Neuron (in vitro differentiated cells): ENCODE measurements at regions not wholly inside any gene's neighbourhood (a gene's known extent, or its start where the extent isn't known, plus 50 kb on each side); places are given as distances from the start of the nearest gene placed in this dataset.

Experiments used
- H2AFZ ChIP-seq: one replicate; pipeline ENCODE4 v1.6.1; 2013; ENCODE audit warnings: low read depth, mild to moderate bottlenecking, inconsistent platforms, low read length, moderate library complexity
- H3K27me3 ChIP-seq: one replicate; pipeline ENCODE4 v1.6.1; 2013; ENCODE audit warnings: low read length; ENCODE audit not compliant: insufficient read depth
- H3K36me3 ChIP-seq: one replicate; pipeline ENCODE4 v1.6.1; 2013; ENCODE audit warnings: low read length; ENCODE audit not compliant: insufficient read depth
- H3K4me1 ChIP-seq: one replicate; pipeline ENCODE4 v1.6.1; 2013; ENCODE audit warnings: low read length; ENCODE audit not compliant: insufficient read depth
- H3K4me3 ChIP-seq: 2 replicates; pipeline ENCODE4 v1.5.1; 2013; ENCODE audit warnings: mild to moderate bottlenecking, low read length, moderate library complexity
- H3K9me3 ChIP-seq: one replicate; pipeline ENCODE4 v1.6.1; 2013; ENCODE audit warnings: low read length

- H3K36me3 ChIP-seq = no peaks in the 10 kb centered on the region
- H2AFZ ChIP-seq = no peak overlapping the region
- no peak overlapping the region for H3K4me3 ChIP-seq
- no peaks in the 10 kb centered on the region for H3K27me3 ChIP-seq
- H3K4me1 ChIP-seq = no peaks in the 10 kb centered on the region
- no peaks in the 10 kb centered on the region for H3K9me3 ChIP-seq
Measured at GRCh38 chr3:180516368-180516767, 85.6 kb upstream of the TTC14 start.

DNA sequence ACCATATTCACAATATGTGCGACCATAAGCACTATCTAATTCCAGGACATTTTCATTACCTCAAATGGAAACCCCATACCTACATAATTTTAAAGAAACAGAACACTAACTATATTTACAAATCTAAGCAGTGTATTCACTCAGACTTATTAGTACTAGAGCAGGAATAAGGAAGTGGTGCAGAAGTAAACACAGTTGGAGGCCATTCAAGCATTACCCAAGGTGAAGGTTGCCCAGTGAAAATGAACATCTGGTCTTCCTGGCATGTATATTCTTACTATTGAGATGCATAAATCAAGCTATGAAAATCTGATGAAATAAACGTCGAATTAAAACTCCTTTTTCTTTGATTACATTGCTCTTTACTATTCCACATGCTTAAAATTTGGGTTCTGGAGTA lies 78.9 kb upstream of the TTC14 start:
- Histone ChIP-seq H3K9me3 (no peaks in the 10 kb centered on the region), H2AFZ (no peak overlapping the region), H3K36me3 (no peaks in the 10 kb centered on the region), H3K4me3 (no peak overlapping the region), H3K4me1 (no peaks in the 10 kb centered on the region), H3K27me3 (no peaks in the 10 kb centered on the region)

DNA sequence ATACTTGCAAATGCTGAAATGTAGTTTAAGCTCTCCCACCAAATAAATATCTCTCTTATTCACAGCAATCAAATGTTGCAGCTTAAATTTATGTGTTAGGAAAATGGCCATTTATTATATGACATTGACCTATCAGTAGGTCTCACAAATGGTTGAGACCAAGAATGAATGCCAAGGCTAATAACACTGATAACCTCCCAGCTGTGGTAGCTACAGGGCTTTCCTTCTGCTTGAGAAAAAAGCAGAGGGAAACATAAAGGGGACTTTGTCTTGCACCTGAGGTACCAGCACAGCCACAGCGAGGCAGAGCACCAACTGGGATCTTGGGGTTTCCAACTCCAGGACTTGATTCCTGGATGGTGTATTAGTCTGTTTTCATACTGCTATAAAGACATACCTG lies 73.1 kb upstream of the TTC14 start:
- Histone ChIP-seq H2AFZ (no peak overlapping the region), H3K36me3 (no peaks in the 10 kb centered on the region), H3K27me3 (no peaks in the 10 kb centered on the region), H3K4me1 (no peaks in the 10 kb centered on the region), H3K9me3 (no peaks in the 10 kb centered on the region), H3K4me3 (no peak overlapping the region)

DNA sequence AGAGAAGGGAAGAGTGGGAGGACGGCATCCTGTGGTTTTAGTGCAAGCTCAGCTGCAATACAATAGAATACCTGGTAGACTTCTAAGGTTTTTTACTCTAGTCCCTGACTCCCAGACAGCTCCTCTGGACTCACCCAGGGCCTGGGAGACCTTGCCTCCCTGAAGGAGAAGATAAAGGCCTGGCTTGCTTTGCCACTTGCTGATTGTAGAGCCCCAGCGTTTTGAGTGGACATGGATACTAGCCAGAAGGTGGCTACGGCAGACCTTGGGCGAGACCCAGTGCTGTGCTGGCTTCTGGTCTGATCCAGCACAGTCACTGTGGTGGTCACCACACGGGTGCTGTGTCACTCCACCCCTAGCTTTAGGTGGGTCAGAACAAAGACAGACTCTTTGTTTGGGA lies 72.2 kb upstream of the TTC14 start:
- no peaks in the 10 kb centered on the region for H3K27me3 ChIP-seq
- no peaks in the 10 kb centered on the region for H3K4me1 ChIP-seq
- H3K36me3 ChIP-seq = no peaks in the 10 kb centered on the region
- no peak overlapping the region for H2AFZ ChIP-seq
- H3K4me3 ChIP-seq = no peak overlapping the region
- H3K9me3 ChIP-seq = no peaks in the 10 kb centered on the region

GRCh38 chr3:180530276-180530675 lies 71.7 kb upstream of the TTC14 start:
- Histone ChIP-seq H3K36me3 (no peaks in the 10 kb centered on the region), H3K4me1 (no peaks in the 10 kb centered on the region), H2AFZ (no peak overlapping the region), H3K27me3 (no peaks in the 10 kb centered on the region), H3K9me3 (no peaks in the 10 kb centered on the region), H3K4me3 (no peak overlapping the region)

DNA sequence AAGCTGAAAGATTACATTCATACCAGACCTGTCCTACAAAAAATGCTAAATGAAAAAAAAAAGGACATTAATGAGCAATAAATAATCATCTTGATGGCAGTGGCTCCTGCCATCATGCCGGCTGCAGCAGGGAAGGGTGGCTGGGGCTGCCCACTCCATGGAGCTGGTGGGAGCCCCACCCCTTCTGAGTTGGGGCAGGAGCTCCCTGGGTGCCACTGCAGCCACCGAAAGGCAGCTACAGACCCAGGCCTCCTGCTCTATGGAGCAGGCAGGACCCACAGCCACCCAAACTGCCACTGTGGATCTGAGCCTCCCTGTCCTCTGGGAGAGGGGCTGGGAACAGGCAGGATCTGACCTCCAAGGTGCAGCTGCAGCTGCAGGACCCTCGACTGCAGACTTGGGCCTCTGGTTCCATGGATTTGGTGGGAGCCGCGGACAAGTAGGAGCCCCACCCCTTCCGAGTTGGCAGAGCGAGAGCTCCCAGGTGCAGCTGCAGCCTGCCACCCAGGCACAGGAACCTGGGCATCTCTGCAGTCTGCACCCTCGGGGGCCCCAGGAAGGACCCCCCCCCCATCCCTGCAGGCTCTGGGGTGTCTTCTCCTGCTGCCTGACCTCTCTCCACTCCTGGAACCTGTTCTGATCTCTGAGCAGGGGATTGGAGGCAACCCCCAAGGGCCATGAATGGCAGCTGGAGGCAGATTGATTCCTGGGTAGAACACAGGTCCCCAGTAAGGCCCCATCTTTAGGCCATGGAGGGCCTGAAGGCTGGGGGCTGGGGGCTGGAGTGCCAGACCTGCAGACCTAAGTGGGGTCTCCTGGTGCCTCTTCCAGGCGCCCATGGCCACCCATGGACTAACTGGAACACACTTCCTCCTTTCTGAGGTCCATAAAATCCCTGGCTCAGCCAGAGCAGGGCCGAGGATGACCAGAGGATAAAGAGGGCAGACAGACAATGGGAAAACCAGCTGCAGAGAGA lies 70.4 kb upstream of the TTC14 start:
- no peak overlapping the region for H2AFZ ChIP-seq
- no peak overlapping the region for H3K4me3 ChIP-seq
- H3K36me3 ChIP-seq = no peaks in the 10 kb centered on the region
- H3K9me3 ChIP-seq = no peaks in the 10 kb centered on the region
- no peaks in the 10 kb centered on the region for H3K4me1 ChIP-seq
- H3K27me3 ChIP-seq = no peaks in the 10 kb centered on the region

- no peak overlapping the region for H2AFZ ChIP-seq
- H3K36me3 ChIP-seq = no peaks in the 10 kb centered on the region
- no peaks in the 10 kb centered on the region for H3K27me3 ChIP-seq
- H3K4me1 ChIP-seq = no peaks in the 10 kb centered on the region
- H3K9me3 ChIP-seq = no peaks in the 10 kb centered on the region
- no peak overlapping the region for H3K4me3 ChIP-seq
Measured at GRCh38 chr3:180534828-180535227, 67.1 kb upstream of the TTC14 start.

GRCh38 chr3:180538493-180538892 lies 63.5 kb upstream of the TTC14 start:
- Histone ChIP-seq H3K9me3 (no peaks in the 10 kb centered on the region), H2AFZ (no peak overlapping the region), H3K27me3 (no peaks in the 10 kb centered on the region), H3K4me1 (no peaks in the 10 kb centered on the region), H3K4me3 (no peak overlapping the region), H3K36me3 (no peaks in the 10 kb centered on the region)

DNA sequence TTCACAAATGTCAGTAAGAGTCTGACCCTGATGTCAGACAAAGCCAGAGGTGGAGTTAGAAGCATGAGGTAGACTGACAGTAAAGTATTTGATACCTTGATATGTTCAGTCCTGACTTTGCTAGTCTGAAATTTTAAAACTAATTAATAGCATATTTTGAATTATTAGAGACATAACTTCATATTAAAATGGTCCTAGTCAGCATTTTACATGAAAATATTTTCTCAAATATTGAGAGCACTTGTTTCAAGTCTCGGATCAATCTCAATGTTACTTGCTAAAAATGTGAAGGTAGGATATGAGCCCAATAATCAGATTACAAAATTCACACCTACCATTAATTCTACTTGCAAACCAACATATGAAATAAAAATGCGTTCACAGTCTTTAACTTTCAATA lies 58.1 kb upstream of the TTC14 start:
- Histone ChIP-seq H3K36me3 (no peaks in the 10 kb centered on the region), H2AFZ (no peak overlapping the region), H3K9me3 (no peaks in the 10 kb centered on the region), H3K27me3 (no peaks in the 10 kb centered on the region), H3K4me3 (no peak overlapping the region), H3K4me1 (no peaks in the 10 kb centered on the region)

- no peaks in the 10 kb centered on the region for H3K4me1 ChIP-seq
- H3K27me3 ChIP-seq = no peaks in the 10 kb centered on the region
- no peak overlapping the region for H2AFZ ChIP-seq
- no peak overlapping the region for H3K4me3 ChIP-seq
- H3K36me3 ChIP-seq = no peaks in the 10 kb centered on the region
- no peaks in the 10 kb centered on the region for H3K9me3 ChIP-seq
Measured at GRCh38 chr3:180546863-180547262, 55.1 kb upstream of the TTC14 start.

GRCh38 chr3:180548050-180548449 lies 53.9 kb upstream of the TTC14 start:
- H3K9me3 ChIP-seq = no peaks in the 10 kb centered on the region
- no peak overlapping the region for H2AFZ ChIP-seq
- H3K36me3 ChIP-seq = no peaks in the 10 kb centered on the region
- H3K27me3 ChIP-seq = no peaks in the 10 kb centered on the region
- H3K4me1 ChIP-seq = no peaks in the 10 kb centered on the region
- no peak overlapping the region for H3K4me3 ChIP-seq
